DMS 273 (cell line): ENCODE measurements at regions not wholly inside any gene's neighbourhood (a gene's known extent, or its start where the extent isn't known, plus 50 kb on each side); places are given as distances from the start of the nearest gene placed in this dataset.
"Not testable (repeated sequence)": the region's sequence is repeated elsewhere in the genome, so short reads cannot be mapped to it uniquely, and the experiment has no call there.

Source experiments
- DNase-seq: peaks from one replicate; lab custom pipeline; 2025; ENCODE audit not compliant: unreplicated experiment; lab: John Stamatoyannopoulos, UW

DNA sequence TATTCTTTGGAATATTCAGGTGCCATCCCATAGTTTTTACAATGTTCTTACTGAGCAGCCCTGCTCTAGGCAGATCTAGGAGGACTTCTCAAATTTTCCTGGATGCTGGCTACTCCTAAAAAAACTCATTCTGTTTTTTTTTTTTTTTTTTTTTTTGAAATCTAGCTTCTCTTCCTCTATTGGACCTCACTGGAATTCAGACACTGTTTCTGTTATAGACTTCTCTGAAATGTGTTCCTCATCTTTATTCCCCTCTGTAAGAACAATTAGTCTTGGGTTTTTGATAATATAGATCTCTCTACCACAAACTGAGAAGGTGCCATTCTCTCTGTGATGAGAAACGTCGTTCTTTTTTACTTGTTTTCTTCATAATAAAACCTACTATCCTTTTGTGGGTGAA is 115.3 kb upstream of the CCND2 start:
- no peak for DNase-seq

DNA sequence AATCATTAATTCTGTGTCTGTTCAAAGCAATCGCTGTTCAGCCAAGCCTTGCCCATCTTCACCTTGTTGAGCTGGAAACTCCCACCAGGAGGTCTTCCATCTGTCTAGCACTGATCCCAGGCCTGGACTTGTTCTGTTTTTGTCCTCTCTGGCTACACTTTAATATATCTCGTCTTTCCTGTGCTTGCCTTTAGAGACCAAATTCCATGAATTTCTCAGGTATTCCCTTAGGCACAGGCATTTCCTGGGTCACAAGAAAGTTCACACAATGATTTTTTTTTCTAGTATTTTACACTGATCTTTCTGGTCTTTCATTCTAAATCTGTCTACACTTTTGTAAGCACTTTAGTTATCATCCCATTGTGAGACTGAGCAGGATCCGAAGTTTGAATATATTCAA is 116.4 kb upstream of the CCND2 start:
- DNase-seq = peak; percentile 1

DNA sequence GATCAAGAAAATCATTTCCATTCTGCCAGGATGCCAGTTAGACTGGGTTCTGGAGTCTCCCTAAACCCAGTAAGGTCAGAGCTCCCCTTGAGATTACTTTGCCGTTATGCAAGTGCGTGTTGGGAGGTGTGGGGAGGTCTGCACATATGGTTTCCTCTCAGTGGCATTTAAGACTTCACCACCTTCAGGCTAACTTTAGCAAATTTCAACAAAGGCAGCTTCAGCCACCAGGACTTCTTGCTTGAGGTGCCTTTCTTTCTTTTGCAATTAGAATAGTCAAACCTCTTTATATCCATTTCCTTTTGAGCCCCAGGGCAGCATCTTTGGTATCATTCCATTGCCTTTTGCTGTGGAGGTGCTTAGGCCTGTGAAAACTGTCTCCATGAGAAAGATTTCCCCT is 117.2 kb upstream of the CCND2 start:
- DNase-seq = no peak

DNA sequence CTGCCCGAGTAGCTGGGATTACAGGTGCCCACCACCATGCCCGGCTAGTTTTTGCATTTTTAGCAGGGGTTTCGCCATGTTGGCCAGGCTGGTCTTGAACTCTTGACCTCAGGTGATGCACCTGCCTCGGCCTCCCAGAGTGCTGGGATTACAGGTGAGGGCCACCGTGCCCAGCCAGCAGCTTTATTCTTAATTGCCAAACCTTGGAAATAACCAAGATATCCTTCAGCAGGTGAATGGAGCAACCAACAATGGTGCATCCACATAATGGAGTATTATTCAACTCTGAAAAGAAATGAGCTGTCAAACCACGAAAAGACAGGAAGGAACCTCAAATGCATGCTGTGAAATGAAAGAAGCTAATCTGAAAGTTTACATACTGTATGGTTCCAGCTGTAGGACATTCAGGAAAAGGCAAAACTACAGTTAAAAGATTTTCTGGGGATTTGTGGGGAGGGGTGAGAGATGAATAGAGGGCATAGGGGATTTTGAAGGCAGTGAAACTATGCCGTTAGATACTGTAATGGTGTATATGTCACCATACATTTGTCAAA is 118.8 kb upstream of the CCND2 start:
- DNase-seq = no peak

DNA sequence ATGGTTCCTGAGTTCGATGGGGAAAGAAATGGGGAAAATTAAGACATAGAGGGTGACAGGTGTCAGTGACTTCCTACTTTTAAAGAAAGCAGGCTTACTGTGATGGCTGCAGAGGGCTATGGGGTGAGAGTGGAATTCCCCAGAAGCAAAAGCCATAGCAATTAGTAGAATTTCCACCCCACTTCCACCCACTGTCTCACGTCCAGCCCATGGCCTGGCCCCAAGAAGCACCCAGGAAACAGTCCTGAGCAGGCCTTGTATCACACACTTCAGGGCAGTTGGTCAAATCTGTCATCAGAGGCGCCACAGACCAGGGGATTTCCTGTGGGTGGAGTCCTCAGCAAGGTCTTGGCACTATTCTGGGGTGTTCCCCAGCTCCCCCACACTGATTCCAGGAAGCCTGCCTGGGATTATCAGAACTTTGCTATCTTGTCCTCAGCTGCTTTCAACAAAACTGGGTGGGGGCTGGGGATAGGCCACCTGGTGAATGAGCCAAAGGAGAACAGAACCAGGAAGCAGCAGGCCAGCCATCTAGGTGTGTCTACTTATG is 120.1 kb upstream of the CCND2 start:
- no peak for DNase-seq

DNA sequence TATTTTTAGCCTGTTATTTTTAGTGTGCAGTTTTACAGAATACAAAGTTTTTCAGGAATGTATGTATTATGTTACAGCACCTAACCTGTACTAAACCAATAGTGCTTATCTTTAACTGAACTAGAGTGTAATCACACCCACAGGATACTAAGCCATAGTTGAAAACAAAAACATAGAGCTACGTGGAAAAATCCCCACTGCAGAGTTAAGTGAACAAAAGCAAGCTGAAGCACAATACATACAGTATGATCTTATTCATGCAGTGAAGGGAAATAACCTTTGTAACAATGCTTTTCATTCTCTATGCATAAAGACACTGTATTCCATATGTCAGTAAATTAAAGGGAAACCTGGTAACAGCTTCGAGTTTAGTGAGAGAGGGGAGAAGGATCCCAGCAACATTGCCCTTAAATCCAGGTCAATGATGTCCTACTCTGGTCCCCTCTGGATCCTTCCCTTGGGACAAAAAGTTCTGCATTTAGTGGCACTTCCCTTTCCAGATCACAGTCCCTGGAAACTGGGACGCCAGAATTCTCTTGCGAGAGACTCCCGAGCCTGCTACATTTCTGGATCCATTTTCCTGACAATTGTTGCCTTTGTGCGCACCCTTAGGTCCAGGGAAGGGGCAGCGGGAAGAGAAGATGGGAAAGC is 121.3 kb upstream of the CCND2 start:
- DNase-seq = no peak

DNA sequence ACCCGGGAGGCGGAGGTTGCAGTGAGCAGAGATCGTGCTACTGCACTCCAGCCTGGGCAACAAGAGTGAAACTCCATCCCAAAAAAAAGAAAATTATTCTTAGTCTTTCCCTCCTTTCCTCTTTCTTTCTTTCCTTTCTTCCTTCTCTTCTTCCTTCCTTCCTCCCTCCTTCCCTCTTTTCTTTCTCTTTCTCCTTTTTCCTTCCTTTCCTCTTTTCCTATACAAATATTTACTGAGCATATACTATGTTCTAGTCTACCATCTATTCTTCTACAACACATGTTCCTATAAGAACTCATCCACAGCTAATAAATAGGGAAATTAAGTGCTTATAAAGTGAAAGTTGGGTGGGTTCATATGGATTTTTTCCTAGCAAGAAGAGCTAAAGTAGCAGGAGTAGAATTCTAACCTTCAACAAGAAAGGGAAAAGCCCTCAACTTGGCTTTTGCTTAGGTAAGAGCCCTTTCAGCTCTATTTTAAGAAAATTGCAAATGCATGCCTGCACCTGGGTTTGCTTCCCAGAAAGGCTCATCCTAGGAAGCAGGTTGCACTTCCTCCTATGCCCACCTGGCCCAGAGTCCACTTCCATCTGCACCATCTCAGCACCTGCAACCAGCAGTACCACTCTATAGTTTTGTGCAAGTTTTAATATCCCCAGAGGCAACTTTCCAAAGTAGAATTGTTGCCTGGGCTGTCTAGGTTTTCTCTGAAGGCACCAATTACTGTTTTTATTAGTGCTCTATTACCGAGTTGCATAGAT is 122.0 kb upstream of the CCND2 start:
- DNase-seq = no peak

DNA sequence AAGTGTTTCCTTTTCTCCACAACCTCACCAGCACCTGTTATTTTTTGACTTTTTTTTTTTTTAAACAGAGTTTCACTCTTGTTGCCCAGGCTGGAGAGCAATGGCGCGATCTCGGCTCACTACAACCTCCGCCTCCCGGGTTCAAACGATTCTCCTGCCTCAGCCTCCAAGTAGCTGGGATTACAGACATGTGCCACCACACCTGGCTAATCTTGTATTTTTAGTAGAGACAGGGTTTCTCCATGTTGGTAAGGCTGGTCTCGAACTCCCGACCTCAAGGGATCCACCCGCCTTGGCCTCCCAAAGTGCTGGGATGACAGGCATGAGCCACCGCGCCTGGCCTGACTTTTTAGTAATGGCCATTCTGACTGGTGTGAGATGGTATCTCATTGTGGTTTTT is 123.2 kb upstream of the CCND2 start:
- DNase-seq = not testable (repeated sequence)

DNA sequence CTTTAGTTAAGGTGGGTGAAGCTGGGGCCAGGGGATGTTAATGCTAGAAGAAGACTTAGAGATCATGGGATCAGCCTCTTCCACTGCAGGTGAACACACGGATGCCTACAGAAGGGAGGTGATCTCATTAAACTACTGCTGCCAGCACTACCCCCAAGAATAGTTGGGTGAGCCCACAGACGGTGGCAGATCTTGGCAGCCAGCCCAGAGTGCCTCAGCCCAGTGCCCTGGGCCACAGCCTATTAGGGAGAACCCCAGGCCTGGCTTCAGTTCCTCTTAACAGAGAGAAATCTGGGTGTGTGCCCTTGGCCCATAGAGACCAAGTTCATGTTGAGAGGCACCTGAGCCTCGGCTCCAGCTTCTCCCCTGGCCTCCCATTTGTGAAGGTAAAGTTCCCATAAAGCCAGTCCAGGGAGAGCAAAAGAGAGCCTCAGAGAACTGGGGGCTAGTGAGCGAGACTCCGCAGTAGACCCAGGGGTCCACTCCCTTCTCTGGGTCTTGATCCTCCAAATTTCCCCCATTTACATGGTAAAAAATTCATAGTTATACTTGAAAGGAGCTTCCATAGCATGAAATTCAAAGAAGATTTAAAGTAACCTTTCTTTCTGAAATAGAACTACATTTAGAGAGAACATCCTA is 125.0 kb upstream of the CCND2 start:
- no peak for DNase-seq

DNA sequence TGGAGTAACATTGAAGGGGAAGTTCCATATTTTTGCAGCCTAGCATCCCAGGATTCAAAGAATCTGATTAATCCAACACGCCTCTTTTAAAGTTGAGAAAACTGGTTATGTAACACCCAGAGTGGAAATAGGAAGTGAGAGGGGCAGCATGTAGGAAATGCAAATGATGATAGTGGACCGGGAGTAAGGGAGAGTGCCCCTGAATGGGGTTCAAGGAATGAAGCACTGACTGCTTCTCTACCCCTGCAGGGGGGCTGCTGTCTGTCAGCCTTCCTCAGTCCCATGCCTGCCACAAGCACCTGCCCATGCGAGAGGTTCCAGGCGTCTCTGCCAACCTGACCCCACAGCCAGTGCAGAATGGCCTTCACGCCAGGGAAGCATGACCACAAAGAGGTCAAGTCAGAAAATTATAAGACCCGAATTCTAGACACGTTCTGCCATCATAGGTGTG is 126.5 kb upstream of the CCND2 start:
- DNase-seq = no peak

DNA sequence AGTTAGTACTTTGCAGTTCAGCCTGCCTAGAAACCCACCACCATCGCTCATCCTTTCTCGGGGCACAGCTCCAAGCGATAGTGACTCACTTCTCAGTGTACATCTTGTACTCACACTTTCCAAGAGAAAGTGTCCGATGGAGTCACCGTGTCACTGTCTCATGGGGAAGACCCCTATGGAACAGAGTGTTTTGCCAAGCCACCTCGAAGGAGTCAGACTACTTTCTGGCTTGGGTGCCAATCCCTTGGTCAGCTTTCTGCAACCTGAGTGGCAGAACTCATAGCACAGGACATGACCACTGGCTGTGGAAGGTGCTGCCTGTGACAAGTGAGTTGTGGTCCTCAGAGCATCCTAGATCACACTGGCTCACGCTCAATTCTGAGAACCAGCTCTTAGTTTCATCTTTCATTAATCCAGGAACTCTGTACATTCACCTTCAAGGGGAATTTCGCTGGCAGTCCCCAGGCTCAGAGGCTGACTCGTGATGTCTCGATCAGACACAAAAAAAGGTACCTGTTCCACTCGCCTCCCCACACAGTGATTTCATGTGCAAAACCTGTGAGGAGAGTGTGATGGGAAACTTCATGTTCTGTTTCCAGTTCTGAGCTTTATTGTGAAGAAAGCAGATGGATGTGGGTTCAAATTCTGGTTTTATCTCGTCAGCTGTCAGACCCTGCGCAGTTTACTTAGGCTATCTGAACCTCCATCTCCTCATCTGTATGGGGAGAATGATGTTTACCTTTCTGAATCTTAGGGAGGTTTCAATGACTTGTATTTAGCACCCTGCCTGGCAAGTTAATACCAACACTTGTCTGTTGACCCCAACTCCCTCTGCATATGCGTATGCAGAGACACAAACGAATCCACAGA is 127.3 kb upstream of the CCND2 start:
- DNase-seq = no peak

DNA sequence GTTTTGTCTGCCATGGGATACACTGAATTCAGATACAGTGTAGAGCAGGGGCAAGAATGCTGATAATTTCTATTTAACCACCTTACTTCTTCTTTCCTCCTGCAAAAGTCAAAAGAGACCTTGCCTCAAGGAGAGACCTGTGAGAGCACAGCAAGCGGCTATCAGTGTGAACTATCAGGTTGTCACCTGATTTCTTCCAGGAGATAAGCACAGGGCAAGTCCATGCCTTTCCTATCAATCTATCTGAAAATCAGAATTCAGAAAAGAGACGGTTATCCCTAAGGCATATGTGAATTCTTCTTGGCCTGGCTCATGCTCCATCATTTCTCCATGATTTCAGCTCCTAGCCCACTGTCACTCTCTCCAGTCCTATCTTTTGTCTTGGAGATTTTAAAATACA is 128.9 kb upstream of the CCND2 start:
- no peak for DNase-seq

DNA sequence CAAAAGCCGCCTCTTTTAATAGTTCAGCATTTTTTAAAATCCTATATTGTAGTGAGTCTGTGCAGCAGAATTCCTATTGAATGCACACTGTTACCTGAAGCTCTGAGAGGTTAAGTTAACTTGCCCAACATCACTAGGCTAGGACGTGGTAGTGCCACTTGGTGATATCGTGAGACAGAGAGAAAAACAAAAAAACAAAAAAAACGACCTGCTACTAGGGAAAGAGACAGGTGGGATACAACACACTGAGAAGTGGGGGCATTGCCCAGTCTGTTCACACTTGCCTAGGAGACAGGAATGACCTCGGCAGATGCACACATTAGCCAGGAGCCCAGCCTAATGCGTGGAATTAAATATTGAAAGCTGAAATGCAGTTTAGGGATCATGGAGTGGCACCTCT is 129.7 kb upstream of the CCND2 start:
- DNase-seq = peak; percentile 3

DNA sequence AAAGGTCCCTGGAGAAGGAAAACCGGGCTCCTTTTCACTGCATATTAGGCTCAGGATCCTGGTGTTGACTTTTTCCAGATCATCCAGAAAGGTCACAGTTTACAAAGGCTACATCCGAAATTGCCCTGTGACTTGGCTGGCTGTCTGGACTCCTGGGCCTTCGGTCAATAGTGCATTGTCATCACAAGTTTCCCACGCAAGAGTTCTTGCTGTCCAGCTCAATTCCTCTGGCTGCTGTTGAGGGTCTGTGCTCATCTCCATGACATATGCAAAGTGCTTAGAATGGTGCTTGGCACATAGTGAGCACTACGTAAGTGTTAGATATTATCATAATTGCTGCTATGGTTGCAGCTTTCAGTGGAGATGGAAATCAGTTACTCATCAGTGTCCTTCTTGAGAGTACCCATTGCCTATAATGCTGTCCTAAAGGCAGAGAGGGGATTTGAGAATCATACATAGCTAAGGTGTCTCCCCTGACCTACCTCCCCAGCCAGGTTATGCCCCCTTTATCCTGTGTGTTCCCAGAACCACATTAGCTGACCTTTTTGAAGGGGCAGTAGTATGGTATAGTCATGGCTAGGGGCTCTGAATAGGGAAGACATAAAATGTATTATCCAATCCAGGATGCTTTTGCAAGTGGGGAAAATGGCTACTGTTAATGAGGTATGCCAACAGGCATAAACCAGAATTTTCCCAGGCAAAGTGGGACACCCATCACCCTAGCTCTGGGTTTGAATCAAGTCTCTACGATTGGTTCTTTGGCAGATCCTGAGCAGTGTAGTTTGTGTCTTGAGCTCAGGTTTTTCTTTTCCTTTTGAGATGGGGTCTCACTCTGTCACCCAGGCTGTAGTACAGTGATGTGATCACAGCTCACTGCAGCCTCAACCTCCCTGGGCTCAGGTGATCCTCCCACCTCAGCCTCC is 132.0 kb upstream of the CCND2 start:
- no peak for DNase-seq

DNA sequence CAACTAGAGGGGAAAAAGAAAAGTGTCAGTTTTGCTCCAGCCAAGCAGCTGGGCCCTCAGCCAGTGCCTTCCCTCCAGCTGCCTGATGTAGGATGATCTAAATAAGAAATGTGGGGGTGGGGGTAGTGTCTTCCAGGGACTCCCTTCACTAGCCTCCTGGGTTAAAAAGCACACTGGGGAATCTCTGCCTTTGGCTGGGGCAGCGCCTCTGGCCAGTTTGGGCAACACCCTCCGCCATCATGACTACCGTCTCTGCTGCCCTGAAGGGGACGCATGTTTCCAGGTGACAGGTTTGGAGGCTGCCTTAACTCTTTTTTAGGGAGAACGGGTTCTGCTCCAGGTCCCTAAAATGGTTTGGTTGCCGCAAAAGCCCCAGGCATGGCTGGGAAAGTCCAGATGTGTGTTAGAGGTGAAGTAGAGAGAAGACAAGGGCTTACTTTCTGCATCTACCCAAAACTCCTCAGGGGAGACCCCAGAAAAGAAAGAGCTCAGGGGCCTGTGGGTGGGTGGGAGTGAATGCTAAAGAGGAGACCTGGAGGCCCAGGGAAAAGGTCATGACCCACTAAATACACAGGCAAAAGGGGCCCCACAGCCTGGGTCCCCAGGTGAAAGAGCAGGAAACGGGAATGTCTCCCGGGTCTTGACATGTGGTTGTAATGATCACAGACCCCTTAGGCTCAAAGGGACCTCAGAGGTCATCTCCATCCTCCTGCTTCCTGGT is 132.8 kb upstream of the CCND2 start:
- DNase-seq = no peak

DNA sequence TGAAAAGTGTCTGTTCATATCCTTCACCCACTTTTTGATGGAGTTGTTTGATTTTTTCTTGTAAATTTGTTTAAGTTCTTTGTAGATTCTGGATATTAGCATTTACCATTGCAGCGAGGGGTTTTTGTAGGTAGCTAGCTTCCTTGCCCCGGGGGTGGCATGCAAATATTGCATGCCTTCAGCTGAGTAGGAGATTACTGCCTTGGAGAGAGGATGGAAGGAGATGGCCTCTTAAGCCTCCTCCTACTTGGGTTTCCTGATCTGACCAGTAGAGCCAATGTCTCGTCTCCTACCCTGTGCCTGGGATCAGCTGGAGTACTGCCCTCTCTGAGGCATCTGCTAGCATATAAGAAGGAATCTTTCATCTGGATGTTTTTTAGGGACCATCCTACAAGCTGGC is 134.4 kb upstream of the CCND2 start:
- no peak for DNase-seq

DNA sequence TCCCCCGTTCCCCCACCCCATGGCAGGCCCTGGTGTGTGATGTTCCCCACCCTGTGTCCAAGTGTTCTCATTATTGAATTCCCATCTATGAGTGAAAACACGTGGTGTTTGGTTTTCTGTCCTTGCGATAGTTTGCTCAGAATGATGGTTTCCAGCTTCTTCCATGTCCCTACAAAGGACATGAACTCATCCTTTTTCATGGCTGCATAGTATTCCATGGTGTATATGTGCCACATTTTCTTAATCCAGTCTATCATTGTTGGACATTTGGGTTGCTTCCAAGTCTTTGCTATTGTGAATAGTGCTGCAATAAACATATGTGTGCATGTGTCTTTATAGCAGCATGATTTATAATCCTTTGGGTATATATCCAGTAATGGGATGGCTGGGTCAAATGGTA is 135.0 kb upstream of the CCND2 start:
- DNase-seq = not testable (repeated sequence)

DNA sequence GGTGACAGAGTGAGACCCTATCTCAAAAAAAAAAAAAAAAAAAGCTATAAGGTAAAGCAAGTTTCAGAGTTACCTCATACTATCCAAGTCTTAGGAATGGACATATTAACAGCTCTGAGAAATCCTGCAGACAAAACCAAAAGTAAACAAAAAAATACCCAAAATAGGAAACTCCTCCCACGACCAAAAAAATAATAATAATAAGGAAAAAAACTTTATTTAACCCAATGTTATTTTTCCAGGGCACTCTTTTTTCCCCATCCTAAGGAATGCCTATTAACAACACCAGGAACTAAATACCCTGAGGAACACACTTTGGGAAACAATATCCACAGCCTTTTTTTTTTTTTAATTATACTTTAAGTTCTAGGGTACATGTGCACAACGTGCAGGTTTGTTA is 135.5 kb upstream of the CCND2 start:
- no peak for DNase-seq

DNA sequence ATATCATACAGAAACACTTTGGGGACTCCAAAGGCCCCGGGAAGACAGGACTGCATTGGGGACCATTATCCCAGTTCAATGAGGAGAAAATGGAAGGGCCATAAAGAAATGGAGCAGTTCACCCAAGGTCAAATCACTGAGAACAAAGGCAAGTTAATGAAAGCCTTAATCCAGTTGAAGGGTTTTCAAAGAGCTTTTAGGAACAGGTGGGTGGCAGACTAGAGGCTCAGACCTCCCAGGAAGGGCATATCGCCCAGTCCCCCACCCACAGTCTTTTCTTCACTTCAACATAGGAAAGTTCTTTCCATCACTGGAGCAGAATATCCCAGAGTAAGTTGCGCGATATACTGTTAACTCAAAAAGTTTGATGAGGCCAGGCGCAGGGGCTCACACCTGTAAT is 136.1 kb upstream of the CCND2 start:
- DNase-seq = no peak
